CD14-positive monocyte (primary cell): ENCODE measurements at regions not wholly inside any gene's neighbourhood (a gene's known extent, or its start where the extent isn't known, plus 50 kb on each side); places are given as distances from the start of the nearest gene placed in this dataset.

Experiments
- DNase-seq, 3 donors: peaks; one replicate each; pipeline ENCODE4 v3.0.0-alpha.2; 2011 to 2022
- H2AFZ ChIP-seq: 2 replicates; pipeline ENCODE4 v1.6.0; 2012; ENCODE audit warnings: mild to moderate bottlenecking, low read depth, low read length, inconsistent platforms; ENCODE audit not compliant: insufficient read depth, poor library complexity, severe bottlenecking
- H3K27ac ChIP-seq, 2 donors: 1 replicate in 1 of 2; 2 replicates in 1 of 2; pipeline ENCODE4 v1.5.1; 2012 to 2013; ENCODE audit warnings: low read length in 2 of 2, control low read depth in 1 of 2, inconsistent platforms in 1 of 2, low read depth in 1 of 2, mild to moderate bottlenecking in 1 of 2
- H3K27me3 ChIP-seq, 2 donors: one replicate each; pipeline versions ENCODE4 v1.6.0 to v1.6.1; 2011 to 2013; ENCODE audit warnings: low read length in 2 of 2; ENCODE audit not compliant: control insufficient read depth in 2 of 2, insufficient read depth in 2 of 2
- H3K36me3 ChIP-seq, 2 donors: replicated peaks in 1 of 2; 1 replicate in 1 of 2; 2 replicates in 1 of 2; pipeline versions ENCODE4 v1.5.1 to v1.6.1; 2012 to 2013; ENCODE audit warnings: low read length in 2 of 2, control low read depth in 1 of 2, inconsistent platforms in 1 of 2, mild to moderate bottlenecking in 1 of 2; ENCODE audit not compliant: insufficient read depth in 2 of 2, control insufficient read depth in 1 of 2
- H3K4me1 ChIP-seq, 2 donors: 1 replicate in 1 of 2; 2 replicates in 1 of 2; pipeline versions ENCODE4 v1.5.1 to v1.6.1; 2012 to 2013; ENCODE audit warnings: low read length in 2 of 2, control low read depth in 1 of 2, inconsistent platforms in 1 of 2, mild to moderate bottlenecking in 1 of 2, moderate library complexity in 1 of 2; ENCODE audit not compliant: insufficient read depth in 2 of 2, control insufficient read depth in 1 of 2
- H3K4me2 ChIP-seq: replicated peaks from 2 replicates; pipeline ENCODE3; 2012; ENCODE audit warnings: low read length, moderate library complexity, mild to moderate bottlenecking; ENCODE audit not compliant: poor library complexity, severe bottlenecking; ENCODE audit errors: extremely low read depth
- H3K4me3 ChIP-seq, 3 experiments: fragments of 200-600 bp in 1 of 3; sonication (generic) in 1 of 3; replicated peaks in 1 of 3; 1 replicate in 2 of 3; 2 replicates in 1 of 3; pipeline ENCODE4 v1.5.1; 2011 to 2013; ENCODE audit warnings: low read length in 3 of 3, mild to moderate bottlenecking in 3 of 3, control low read depth in 2 of 3, low read depth in 2 of 3, inconsistent platforms in 1 of 3, moderate library complexity in 1 of 3
- H3K79me2 ChIP-seq: 2 replicates; pipeline ENCODE4 v1.6.0; 2012; ENCODE audit warnings: mild to moderate bottlenecking, control low read depth, inconsistent platforms, low read length, moderate library complexity; ENCODE audit not compliant: insufficient read depth
- H3K9ac ChIP-seq: 2 replicates; pipeline ENCODE4 v1.6.0; 2017; ENCODE audit warnings: low read length, mild to moderate bottlenecking; ENCODE audit not compliant: insufficient read depth, poor library complexity, severe bottlenecking
- H3K9me3 ChIP-seq, 2 donors: replicated peaks in 1 of 2; 1 replicate in 1 of 2; 2 replicates in 1 of 2; pipeline versions ENCODE4 v1.5.1 to v1.6.1; 2012 to 2013; ENCODE audit warnings: low read length in 2 of 2, control low read depth in 1 of 2; ENCODE audit not compliant: control insufficient read depth in 1 of 2, insufficient read depth in 1 of 2
- H4K20me1 ChIP-seq: 2 replicates; pipeline ENCODE4 v1.6.0; 2012; ENCODE audit warnings: mild to moderate bottlenecking, low read length, control low read depth, moderate library complexity; ENCODE audit not compliant: insufficient read depth
- H3K27ac Mint-ChIP-seq, 7 donors: one replicate each; pipeline ENCODE4 v1.8.0; 2020; ENCODE audit warnings: mild to moderate bottlenecking in 7 of 7, mixed read lengths in 7 of 7, moderate library complexity in 6 of 7, inconsistent platforms in 2 of 7
- H3K27me3 Mint-ChIP-seq, 3 donors: one replicate each; pipeline ENCODE4 v1.8.0; 2021 to 2022; ENCODE audit warnings: low read depth in 3 of 3, mild to moderate bottlenecking in 3 of 3, mixed read lengths in 3 of 3, moderate library complexity in 3 of 3, inconsistent platforms in 1 of 3
- H3K36me3 Mint-ChIP-seq, 2 donors: one replicate each; pipeline ENCODE4 v1.8.0; 2020; ENCODE audit warnings: mixed read lengths in 2 of 2, inconsistent platforms in 1 of 2, mild to moderate bottlenecking in 1 of 2
- H3K4me1 Mint-ChIP-seq: one replicate; pipeline ENCODE4 v1.8.0; 2020; ENCODE audit warnings: mild to moderate bottlenecking, mixed read lengths
- H3K4me3 Mint-ChIP-seq, 2 donors: one replicate each; pipeline ENCODE4 v1.8.0; 2020; ENCODE audit warnings: mild to moderate bottlenecking in 2 of 2, mixed read lengths in 2 of 2, moderate library complexity in 1 of 2
- H3K9me3 Mint-ChIP-seq, 7 donors: one replicate each; pipeline ENCODE4 v1.8.0; 2020 to 2022; ENCODE audit warnings: mixed read lengths in 7 of 7, mild to moderate bottlenecking in 6 of 7, moderate library complexity in 6 of 7, inconsistent platforms in 2 of 7
- intact Hi-C, 2 donors: fragments of 100-400 bp; cut with micrococcal nuclease; formaldehyde crosslinking; loops; one replicate each; pipeline versions ENCODE4 v1.15.0 to v1.15.1; 2023
- TF ChIP-seq, protein P1 (sequence below): fragments of 200-600 bp; IDR thresholded peaks from one replicate; pipeline ENCODE4 v1.8.0; 2022; ENCODE audit warnings: antibody characterized with exemption, mild to moderate bottlenecking

DNA sequence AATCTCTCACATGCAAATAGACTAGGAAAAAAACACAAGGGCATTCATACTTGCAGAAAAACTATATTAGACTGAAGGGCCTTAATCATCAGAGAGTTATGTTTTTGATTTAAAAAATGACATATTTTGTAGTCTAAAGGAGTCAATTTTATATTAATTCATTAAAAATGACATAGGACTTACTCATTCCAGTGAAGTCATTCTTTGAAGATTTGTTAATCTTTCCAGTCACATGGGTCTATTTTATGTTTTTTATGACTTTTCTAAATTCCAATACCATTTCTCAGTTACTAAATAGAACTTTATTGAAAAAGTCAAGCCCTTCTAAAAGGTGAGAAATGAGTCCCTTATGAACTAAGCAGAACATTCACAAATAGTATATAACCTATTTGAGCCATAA lies 743.8 kb upstream of the INTU start:
- peaks cover 0 to 8% (median 2%) of the 10 kb centered on the region in 7 donors for H3K9me3 Mint-ChIP-seq
- Histone ChIP-seq H2AFZ (no peak overlapping the region), H3K9me3 (no peaks in the 10 kb centered on the region), H3K4me3 (no peak overlapping the region), H4K20me1 (no peaks in the 10 kb centered on the region), H3K27me3 (no peaks in the 10 kb centered on the region), H3K36me3 (no peaks in the 10 kb centered on the region), H3K79me2 (no peaks in the 10 kb centered on the region), H3K4me1 (no peaks in the 10 kb centered on the region), H3K9ac (no peak overlapping the region), H3K4me2 (no peak overlapping the region), H3K27ac (no peak overlapping the region)
- H3K4me3 Mint-ChIP-seq = no peak overlapping the region
- intact Hi-C loops = no loop called here
- no peak overlapping the region for H3K27ac Mint-ChIP-seq
- no peaks in the 10 kb centered on the region for H3K27me3 Mint-ChIP-seq
- H3K4me1 Mint-ChIP-seq = no peaks in the 10 kb centered on the region
- H3K36me3 Mint-ChIP-seq = no peaks in the 10 kb centered on the region
- no peak for DNase-seq
- TF ChIP-seq, protein P1, sequence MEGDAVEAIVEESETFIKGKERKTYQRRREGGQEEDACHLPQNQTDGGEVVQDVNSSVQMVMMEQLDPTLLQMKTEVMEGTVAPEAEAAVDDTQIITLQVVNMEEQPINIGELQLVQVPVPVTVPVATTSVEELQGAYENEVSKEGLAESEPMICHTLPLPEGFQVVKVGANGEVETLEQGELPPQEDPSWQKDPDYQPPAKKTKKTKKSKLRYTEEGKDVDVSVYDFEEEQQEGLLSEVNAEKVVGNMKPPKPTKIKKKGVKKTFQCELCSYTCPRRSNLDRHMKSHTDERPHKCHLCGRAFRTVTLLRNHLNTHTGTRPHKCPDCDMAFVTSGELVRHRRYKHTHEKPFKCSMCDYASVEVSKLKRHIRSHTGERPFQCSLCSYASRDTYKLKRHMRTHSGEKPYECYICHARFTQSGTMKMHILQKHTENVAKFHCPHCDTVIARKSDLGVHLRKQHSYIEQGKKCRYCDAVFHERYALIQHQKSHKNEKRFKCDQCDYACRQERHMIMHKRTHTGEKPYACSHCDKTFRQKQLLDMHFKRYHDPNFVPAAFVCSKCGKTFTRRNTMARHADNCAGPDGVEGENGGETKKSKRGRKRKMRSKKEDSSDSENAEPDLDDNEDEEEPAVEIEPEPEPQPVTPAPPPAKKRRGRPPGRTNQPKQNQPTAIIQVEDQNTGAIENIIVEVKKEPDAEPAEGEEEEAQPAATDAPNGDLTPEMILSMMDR = no peak

DNA sequence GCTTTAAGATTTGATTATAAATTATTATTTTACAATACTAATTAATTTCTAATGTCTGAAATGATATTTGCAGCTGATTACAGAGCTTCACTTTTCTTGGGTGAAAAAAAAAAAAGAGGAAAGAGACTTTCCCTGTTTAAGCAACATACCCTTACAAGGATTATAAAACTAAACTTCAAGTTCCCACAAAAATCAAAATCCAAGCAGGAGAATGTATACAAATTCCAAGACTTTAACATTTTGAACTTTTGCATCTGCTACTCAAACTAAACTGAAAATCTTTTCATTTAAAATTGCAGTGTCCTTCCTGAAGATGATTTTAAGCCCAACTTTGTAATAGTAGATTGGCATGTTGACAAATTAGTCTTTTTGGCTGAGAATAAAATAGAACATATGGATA lies 742.4 kb upstream of the INTU start:
- no peak for DNase-seq
- Histone ChIP-seq H3K4me1 (no peaks in the 10 kb centered on the region), H3K27me3 (no peaks in the 10 kb centered on the region), H3K9ac (no peak overlapping the region), H3K36me3 (no peaks in the 10 kb centered on the region), H3K9me3 (no peaks in the 10 kb centered on the region), H4K20me1 (no peaks in the 10 kb centered on the region), H2AFZ (no peak overlapping the region), H3K27ac (no peak overlapping the region), H3K4me3 (no peak overlapping the region), H3K79me2 (no peaks in the 10 kb centered on the region), H3K4me2 (no peak overlapping the region)
- Mint-ChIP-seq H3K4me3 (no peak overlapping the region), H3K4me1 (no peaks in the 10 kb centered on the region), H3K27me3 (no peaks in the 10 kb centered on the region), H3K36me3 (no peaks in the 10 kb centered on the region), H3K27ac (no peak overlapping the region), H3K9me3 (peaks cover 0 to 11% (median 2%) of the 10 kb centered on the region in 7 donors)
- intact Hi-C loops = no loop called here
- TF ChIP-seq, protein P1 = no peak
